ENCODE measurements at regions not wholly inside any gene's neighbourhood (a gene's known extent, or its start where the extent isn't known, plus 50 kb on each side); places are given as distances from the start of the nearest gene placed in this dataset.

DNA sequence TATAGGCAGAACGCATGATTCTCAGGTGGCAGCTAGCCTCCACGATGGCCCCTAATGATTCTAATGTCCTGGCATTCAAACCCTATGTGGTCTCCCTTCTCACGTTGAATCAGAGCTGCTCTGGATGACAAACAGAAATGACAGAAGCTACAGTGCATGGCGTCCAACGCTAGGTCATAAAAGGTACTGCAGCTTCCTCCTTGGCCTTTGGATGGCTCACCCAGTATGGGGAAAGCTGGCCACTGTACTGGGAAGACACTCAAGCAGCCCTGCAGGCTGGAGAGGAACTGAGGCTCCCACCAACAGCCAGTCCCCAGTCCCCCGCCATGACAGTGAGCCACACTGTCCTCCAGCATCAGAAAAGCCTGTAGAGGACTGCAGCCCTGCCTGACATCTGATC, 286.3 kb downstream of the FAM43A start:
- H3K4me1 Mint-ChIP-seq = peaks cover 16% of the 10 kb centered on the region
- TF ChIP-seq, protein P1, sequence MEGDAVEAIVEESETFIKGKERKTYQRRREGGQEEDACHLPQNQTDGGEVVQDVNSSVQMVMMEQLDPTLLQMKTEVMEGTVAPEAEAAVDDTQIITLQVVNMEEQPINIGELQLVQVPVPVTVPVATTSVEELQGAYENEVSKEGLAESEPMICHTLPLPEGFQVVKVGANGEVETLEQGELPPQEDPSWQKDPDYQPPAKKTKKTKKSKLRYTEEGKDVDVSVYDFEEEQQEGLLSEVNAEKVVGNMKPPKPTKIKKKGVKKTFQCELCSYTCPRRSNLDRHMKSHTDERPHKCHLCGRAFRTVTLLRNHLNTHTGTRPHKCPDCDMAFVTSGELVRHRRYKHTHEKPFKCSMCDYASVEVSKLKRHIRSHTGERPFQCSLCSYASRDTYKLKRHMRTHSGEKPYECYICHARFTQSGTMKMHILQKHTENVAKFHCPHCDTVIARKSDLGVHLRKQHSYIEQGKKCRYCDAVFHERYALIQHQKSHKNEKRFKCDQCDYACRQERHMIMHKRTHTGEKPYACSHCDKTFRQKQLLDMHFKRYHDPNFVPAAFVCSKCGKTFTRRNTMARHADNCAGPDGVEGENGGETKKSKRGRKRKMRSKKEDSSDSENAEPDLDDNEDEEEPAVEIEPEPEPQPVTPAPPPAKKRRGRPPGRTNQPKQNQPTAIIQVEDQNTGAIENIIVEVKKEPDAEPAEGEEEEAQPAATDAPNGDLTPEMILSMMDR (IDR thresholded peaks at IDR 0.05) = no peak
- H3K9me3 Mint-ChIP-seq = peaks cover 10% of the 10 kb centered on the region
- no peaks in the 10 kb centered on the region for H3K36me3 Mint-ChIP-seq (ENCODE audit: low read depth)
- DNase-seq = no peak
- peaks cover 15% of the 10 kb centered on the region for H3K27me3 Mint-ChIP-seq (ENCODE audit: low read depth, poor library complexity)
- no peak overlapping the region for H3K4me3 Mint-ChIP-seq
- peak overlapping the region; percentile 62 for H3K27ac Mint-ChIP-seq

DNA sequence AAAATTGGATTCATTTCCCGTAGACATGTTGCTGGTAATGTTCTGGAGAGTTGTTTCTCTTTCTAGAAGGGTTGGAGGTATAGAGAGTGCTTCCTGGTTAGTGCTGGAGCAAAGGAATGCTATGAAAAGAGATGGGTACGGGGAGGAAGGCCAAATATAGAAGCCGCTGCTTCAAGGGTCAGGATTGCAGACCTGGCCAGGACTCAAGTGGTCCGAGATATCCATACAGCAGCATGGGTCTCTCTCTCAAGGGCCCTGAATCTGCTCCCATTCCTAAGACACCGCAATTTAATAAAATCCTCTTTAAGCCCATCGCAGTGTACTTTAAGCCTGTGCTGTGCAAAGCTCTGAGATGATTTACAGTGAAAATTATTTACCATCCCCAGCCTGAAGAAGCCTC, 287.0 kb downstream of the FAM43A start:
- no peaks in the 10 kb centered on the region for H3K36me3 Mint-ChIP-seq (ENCODE audit: low read depth)
- no peak for DNase-seq
- TF ChIP-seq, protein P1 (IDR thresholded peaks at IDR 0.05) = no peak
- H3K27ac Mint-ChIP-seq = no peak overlapping the region
- H3K4me3 Mint-ChIP-seq = no peak overlapping the region
- H3K27me3 Mint-ChIP-seq (ENCODE audit: low read depth, poor library complexity) = peaks cover 19% of the 10 kb centered on the region
- H3K9me3 Mint-ChIP-seq = peaks cover 10% of the 10 kb centered on the region
- H3K4me1 Mint-ChIP-seq = peaks cover 10% of the 10 kb centered on the region

DNA sequence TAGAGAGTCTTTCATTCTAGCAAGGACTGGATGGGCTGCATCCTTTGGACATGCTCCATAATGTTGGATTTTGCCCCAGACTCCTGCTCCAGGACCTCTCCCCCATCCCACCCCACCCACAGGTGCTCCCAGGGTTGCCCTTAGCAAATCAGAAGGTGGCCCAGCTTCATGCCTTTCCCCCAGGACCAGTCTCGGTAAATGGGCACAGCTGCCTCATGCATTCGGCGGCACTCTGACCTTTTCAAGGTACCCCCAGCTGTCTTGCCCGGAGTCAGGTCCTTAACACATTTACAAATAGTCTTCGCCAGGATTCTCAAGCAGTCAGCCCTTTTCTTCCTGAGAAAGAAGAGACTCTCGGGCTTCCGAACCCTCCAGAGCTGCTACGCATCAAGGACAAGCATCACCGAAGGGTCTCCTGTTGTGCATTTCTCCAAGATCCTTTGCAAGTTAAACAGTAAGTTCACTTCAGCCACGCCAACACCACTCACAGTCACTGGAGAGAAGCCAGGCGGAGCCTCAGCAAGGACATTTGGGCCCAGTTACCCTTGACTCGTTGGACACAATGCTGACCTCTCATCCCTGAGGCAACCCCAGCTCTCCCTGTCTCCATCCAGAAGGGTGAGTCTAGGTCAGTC, 287.8 kb downstream of the FAM43A start:
- Mint-ChIP-seq H3K36me3 (ENCODE audit: low read depth) (no peaks in the 10 kb centered on the region), H3K4me1 (peaks cover 5% of the 10 kb centered on the region), H3K9me3 (peaks cover 10% of the 10 kb centered on the region), H3K27me3 (ENCODE audit: low read depth, poor library complexity) (peaks cover 22% of the 10 kb centered on the region), H3K4me3 (no peak overlapping the region), H3K27ac (no peak overlapping the region)
- TF ChIP-seq, protein P1 (IDR thresholded peaks at IDR 0.05) = no peak
- no peak for DNase-seq

DNA sequence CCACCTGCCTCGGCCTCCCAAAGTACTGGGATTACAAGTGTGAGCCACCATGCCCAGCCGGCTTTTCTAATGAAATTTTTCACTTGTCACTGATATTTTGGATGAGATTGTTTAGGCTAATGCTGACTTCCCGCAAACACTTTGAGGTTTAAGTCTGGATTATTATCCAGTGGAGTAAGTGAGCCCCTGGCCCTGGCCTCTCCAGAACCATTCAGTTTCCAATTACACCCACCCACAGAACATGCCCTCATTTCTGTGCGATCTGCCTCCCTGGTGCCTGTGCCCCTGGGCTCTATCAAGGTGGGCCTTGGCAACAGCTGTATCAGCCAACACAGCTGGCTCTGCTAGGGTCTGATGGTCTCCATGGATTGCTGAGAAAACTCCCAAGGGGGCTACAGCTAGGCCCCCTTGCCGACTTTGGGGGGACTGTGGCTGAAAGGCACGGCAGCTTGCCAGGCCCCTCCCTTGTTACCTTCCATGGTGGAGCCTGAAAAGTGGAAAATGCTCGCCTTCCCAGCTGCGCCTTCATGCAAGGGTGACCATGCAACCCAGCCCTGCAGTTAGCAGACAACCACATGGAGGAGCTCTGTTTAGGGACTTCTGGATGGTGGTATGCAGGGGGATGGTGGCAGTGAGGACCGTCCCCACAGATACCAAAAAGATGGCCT, 288.9 kb downstream of the FAM43A start:
- peaks cover 26% of the 10 kb centered on the region for H3K27me3 Mint-ChIP-seq (ENCODE audit: low read depth, poor library complexity)
- no peak overlapping the region for H3K27ac Mint-ChIP-seq
- no peak for DNase-seq
- H3K36me3 Mint-ChIP-seq (ENCODE audit: low read depth) = no peaks in the 10 kb centered on the region
- H3K4me1 Mint-ChIP-seq = peaks cover 5% of the 10 kb centered on the region
- TF ChIP-seq, protein P1 (IDR thresholded peaks at IDR 0.05) = no peak
- H3K9me3 Mint-ChIP-seq = peaks cover 10% of the 10 kb centered on the region
- no peak overlapping the region for H3K4me3 Mint-ChIP-seq

DNA sequence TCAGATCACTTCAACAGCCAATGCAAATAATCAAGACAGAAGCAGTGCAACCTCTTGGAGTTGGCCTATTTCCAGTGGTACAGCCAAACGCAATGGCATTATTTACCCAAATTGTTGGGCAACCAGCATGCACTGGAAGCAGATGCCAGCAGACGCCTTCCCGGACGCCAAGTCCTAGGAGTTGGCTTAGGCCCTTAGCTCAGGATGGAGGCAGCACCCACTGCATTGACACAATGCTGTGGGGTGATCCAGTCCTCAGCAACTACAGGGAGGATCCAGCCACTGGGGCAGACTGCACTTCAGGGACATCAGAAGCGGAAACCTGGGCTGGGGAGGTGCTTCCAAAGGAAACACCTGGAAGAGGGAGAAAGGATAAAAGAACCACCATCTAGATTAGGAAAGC, 290.4 kb downstream of the FAM43A start:
- no peak overlapping the region for H3K27ac Mint-ChIP-seq
- H3K9me3 Mint-ChIP-seq = no peaks in the 10 kb centered on the region
- TF ChIP-seq, protein P1 (IDR thresholded peaks at IDR 0.05) = no peak
- H3K27me3 Mint-ChIP-seq (ENCODE audit: low read depth, poor library complexity) = peaks cover 37% of the 10 kb centered on the region
- DNase-seq = no peak
- no peaks in the 10 kb centered on the region for H3K36me3 Mint-ChIP-seq (ENCODE audit: low read depth)
- H3K4me3 Mint-ChIP-seq = no peak overlapping the region
- H3K4me1 Mint-ChIP-seq = peaks cover 5% of the 10 kb centered on the region

DNA sequence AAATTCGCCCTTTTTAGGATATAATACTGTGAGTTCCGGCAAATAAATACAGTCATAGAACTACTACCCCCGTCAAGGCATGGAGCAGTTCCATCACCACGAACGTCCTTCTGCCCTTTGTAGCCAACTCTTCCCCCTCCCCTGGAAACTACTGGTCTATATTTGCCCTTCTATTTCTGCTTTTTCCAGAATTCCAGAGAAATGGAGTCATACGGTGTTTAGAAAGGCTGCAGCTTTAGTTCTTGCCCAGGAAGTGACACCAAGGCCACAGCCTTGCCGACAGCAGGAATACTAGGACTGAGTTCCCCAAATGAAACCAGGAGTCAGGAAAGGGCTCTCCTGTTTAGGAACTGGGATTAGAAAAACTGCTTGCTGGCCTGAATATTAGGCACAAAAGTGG, 291.2 kb downstream of the FAM43A start:
- no peak for DNase-seq
- H3K27ac Mint-ChIP-seq = no peak overlapping the region
- peaks cover 35% of the 10 kb centered on the region for H3K27me3 Mint-ChIP-seq (ENCODE audit: low read depth, poor library complexity)
- peaks cover 5% of the 10 kb centered on the region for H3K4me1 Mint-ChIP-seq
- H3K9me3 Mint-ChIP-seq = peaks cover 4% of the 10 kb centered on the region
- no peak overlapping the region for H3K4me3 Mint-ChIP-seq
- H3K36me3 Mint-ChIP-seq (ENCODE audit: low read depth) = no peaks in the 10 kb centered on the region
- TF ChIP-seq, protein P1 (IDR thresholded peaks at IDR 0.05) = no peak

All from nephron progenitor cell (in vitro differentiated cells).